Stimulated activated CD4-positive, alpha-beta T cell treated with anti-CD3 and anti-CD28 coated beads, Interleukin-4, amount 100 ng/mL, for 24 hours (primary cell): ENCODE measurements at regions not wholly inside any gene's neighbourhood (a gene's known extent, or its start where the extent isn't known, plus 50 kb on each side); places are given as distances from the start of the nearest gene placed in this dataset.

Source experiments
- DNase-seq: peaks from one replicate; pipeline ENCODE4 v3.0.0-alpha.2; 2020

DNA sequence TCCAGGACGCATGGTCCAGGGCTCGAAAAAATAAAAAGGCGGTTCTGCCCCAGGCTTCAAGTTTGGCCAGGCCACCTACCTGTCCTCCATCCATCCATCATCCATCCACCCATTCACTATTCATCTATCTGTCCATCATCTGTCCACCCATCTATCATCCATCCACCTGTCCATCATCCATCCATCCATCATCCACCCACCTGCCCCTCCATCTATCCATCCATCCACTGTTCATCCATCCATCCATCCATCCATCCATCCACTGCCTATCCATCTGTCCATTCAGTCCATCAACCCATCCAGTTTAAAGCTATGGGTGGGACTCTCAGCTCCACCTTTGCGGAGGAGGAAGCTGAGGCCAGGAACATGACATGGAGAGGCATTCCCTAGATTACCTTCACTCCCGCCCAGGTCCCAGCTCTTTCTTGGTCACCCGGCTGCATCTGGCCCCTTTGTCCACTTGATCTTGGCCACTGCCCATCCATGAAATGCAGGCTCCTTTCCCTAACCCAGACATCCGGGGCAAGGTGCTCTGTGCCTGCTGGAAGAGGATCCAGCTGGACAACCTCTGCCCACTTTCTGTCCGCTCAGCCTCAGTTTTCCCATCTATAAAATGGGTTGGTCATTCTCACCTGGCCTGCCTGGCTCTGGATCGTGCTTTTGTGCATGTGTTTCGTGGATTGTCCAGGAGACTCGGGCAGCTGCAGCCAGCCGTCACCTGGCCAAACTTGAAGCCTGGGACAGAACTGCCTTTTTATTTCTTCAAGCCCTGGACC, 236.0 kb upstream of the CIBAR2 start:
- no peak for DNase-seq

DNA sequence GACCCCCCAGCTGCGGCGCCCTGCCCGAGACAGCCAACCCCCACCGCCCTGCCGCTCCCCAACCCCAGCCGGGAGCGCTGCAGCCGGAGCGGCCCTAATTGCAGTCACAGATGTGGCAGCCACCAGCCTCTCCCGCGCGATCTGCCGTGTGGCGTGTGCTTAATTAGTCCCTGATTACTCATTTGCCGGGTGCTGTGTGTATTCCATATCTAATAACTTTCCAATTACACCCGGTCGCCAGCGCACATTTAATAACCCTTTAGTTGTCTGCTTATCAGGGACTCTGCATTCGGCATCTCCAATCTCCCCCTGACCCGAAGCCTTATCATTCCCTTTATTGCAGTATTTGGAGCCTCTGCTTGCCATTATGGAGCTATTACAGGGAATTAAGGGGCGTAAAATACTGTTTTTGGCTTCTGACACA, 236.7 kb upstream of the CIBAR2 start:
- DNase-seq: no peak

DNA sequence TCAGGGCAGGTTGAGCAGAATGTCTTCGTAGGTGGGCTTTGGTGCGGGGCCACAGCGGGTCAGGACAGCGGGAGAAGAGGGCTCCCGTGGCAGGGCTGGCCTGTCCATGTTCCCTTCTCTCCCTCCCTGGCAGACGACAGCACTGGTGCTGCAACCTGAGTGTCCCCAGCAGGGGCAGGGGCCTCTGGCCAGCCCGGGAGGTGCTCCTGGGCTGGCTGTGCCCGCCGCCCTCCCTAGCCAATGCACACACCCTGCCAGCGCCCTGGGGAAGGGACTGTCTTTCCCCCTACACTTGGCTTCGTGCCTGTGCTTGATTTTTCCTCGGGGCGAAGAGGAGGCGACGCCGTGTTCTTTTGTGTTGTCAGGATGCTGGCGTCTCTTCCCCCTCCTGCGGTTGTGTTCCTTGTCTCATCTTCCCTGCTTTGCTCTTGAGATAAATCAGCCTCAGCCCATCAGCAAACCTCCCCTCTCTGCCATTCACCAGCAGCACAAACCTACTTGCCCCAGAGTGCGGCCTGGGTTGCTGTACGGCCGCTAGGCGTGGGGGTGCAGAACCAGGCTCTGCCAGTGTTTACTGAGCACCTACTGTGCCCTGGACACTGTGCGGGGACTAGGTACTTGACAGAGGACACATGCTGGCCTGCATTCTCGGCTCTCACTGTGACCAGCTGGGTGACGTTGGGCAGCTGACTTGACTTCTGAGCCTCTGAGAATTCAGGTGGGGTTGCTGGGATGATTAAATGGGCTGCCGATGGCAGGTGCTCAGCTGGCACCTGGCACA, 237.3 kb upstream of the CIBAR2 start:
- no peak for DNase-seq

GRCh38 chr16:85350146-85350728, 238.0 kb upstream of the CIBAR2 start:
- no peak for DNase-seq

DNA sequence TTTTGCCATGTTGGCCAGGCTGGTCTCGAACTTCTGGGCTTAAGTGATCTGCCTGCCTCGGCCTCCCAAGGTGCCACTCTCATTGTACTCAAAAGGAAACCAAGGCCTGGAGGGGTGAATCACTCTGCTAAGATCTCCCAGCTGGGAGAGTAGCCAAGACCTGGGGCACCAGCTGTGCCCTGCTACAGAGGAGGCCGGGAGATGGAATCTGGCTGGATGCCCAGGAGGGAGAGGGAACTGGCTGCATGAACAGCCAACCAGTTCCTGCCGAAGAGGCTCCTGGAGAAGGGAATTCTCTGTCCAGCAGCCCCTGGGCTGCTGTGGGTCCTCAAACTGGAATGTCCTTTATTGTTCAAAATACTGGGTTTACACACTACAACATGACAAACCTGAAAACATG, 238.7 kb upstream of the CIBAR2 start:
- no peak for DNase-seq

DNA sequence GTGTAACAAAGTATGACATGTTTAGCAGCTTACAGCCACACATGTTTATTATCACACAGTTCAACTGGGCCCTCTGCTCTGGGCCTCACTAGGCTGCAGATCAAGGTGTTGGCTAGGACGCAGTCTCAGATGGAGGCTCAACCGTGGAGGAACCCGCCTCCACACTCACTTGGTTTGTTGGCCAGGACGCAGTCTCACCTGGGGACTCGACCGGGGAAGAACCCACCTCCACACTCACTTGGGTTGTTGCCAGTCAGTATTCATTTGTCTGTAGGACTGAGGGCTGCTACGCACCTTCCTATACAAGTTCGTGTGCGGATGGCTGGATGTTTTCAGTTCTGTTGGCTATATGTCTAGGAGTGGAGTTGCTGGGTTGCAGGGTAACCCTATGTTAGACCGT, 240.7 kb upstream of the CIBAR2 start:
- no peak for DNase-seq

- DNase-seq: no peak
These were observed 241.8 kb upstream of the CIBAR2 start for GRCh38 chr16:85353839-85354685.

DNA sequence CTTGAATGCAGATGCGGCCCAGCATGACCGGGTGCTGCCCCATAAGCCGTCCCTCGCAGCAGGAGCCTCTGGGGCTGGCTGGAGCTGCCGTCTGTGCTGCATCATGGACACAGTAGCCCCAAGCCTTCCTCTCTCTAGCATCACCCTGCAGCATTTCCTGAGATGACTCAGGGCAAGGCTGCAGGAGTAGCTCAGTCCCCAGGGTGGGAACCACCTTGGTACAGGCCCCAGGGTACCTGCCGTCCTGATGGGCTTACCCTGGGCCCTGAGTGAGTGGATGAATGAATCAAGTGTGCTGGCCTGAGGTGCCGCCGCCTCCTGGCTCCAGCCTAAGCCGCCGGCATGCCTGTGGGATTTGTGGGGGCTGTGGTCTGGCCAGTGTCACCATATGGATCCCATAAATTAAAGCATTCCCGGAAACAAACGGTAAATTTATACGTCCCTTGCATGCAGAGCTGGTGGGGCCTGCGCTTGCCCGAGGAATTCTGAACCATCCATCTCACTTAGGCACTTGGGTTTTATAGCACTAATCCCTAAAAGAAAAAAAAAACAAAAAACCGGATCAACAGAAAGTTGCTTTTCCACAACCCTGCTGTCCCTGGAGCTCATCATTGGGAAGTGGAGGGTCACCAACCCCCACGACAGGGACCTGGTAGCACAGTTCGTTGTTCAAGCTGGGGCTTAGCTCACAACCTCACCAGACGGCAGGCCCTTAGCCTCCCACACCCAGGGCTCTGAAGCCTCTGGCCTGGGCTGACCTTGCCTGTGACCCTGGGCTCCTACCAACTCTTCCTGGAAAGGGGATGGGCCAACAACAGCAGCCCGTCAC, 242.6 kb upstream of the CIBAR2 start:
- no peak for DNase-seq

GRCh38 chr16:85355515-85355837, 243.2 kb upstream of the CIBAR2 start:
- DNase-seq: no peak

- DNase-seq: no peak
These were observed 243.9 kb upstream of the CIBAR2 start for GRCh38 chr16:85356157-85356556.

- no peak for DNase-seq
These were observed 245.1 kb upstream of the CIBAR2 start for GRCh38 chr16:85357323-85357722.

- DNase-seq: no peak
These were observed 245.7 kb upstream of the CIBAR2 start for GRCh38 chr16:85357924-85358505.

- DNase-seq: no peak
These were observed 246.5 kb upstream of the CIBAR2 start for GRCh38 chr16:85358704-85359146.

- no peak for DNase-seq
These were observed 247.0 kb upstream of the CIBAR2 start for GRCh38 chr16:85359147-85359822.

DNA sequence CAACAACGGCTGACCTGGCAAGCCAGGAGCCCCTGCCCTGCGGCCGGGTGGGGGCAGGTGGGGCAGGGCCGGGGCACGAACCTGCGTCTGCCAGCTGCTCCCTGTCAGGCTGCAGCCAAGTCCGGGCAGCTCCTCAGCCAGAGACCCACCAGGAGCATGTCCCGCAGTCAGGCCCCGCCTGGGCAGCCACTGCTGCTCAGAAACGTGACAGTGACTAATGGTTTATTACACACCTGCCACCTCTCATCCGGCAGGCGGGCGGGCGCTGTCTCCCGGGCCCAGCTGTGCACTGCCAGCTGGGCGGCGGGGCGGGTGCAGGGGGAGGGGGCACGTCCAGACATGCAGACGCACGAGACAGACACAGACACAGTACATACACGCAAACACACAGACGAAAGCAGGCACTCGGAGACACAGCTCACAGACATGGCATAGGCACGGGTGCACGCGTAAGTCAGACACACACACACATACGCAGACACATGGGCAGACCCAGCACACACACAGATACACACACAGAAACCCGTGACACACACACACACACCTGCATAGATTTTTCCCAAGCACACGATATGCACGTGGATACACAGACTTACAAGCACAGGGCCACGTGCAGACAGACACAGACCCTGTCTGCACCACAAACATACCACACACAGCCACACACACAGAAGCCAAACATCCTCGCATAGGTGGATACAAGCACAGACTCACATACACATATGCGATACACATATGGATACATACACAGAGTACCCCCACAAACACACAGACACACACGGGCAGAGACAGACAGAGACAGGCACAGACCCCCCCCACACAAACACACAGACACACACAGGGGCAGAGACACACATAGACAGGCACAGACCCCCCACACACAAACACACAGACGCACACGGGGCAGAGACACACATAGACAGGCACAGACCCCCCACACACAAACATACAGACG, 248.3 kb upstream of the CIBAR2 start:
- no peak for DNase-seq

DNA sequence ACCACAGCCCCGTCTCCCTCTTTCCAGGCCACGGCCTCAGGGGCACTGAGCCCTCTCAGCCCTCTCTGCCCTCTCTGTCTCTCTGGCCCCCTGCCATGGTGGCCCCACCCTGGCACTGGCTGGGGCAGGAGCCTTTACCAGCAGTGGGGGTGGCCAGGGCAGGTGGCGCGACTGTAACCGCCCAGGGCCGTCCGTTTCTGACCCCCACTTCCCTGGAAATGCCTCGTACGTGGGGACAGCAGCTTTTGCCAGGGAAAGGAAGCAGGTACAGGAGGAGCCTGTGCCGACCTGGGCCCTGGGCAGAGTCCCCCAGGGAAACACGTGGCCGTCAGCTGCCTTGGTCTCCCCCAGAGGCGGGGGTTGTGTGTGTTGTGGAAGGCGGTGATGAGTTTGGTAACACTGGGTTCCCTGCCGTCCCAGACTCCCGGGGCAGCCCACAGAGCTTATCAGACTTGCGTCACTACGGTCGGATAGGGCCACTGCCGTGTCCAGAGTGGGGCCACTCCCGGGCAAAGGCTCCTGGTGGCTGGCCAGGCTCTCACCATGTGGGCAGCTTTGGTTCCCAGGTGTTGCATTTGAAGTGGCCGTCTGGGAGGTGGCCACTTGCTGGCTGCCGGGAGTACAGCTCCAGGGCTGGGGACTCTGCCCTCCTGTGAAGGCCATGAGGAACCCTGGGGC, 249.3 kb upstream of the CIBAR2 start:
- DNase-seq: no peak

DNA sequence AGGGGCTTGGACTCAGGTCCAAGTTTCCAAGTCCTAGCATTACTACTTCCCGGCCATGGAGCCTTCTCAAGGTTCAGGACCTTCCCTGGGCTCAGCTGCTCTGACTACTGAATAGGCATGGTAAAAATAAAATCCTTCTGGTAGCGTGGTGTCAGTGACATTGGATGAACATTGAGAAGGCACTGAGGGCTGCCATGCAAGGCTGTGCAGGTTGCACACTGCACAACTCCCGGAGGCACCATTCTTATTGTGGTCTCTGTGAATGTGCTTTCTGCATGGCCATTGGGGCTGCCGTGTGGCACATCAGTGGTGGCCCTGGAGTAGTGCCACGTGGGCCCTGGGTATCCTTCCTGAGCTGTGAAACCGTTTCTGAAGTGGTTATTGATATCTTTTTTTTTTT, 250.2 kb upstream of the CIBAR2 start:
- DNase-seq: no peak

DNA sequence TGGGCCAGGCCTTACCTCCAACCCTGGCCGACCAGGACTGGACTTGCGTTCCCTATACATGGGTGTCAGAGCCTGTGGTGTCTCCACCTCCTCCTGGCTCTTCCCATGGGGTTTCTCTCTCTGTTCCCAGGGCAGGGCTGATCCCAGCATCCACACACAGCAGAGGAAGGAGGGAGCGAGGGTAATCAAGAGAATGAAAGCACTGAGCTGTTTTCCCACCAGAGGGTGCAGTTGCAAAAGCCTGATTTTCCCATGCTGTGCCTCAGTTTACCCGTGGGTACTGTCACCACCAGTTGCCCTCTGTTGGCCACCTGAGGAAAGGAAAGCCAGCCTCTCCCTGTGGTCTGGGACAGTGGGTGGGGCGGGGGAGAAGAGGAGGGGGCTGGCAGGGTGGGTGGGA, 249.7 kb upstream of the GSE1 start:
- no peak for DNase-seq

DNA sequence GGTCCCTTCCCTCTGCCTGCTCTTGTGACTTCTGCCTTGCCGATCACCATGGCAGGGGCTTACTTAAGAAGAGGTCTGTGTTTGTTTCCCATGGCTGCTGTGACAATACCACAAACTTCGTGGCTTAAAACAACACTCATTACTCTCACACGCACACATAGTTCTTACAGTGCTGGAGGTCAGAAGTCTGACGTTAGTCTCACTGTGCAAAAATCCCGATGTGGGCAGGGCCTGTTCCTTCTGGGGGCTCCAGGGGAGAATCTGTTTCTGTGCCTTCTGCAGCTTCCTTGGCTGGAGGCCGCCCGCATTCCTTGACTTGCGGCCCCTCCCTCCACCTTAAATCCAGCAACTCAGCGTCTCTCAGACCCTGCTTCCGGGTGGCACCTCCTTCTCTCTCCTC, 249.2 kb upstream of the GSE1 start:
- no peak for DNase-seq
